ENCODE measurements at regions not wholly inside any gene's neighbourhood (a gene's known extent, or its start where the extent isn't known, plus 50 kb on each side); places are given as distances from the start of the nearest gene placed in this dataset.

DNA sequence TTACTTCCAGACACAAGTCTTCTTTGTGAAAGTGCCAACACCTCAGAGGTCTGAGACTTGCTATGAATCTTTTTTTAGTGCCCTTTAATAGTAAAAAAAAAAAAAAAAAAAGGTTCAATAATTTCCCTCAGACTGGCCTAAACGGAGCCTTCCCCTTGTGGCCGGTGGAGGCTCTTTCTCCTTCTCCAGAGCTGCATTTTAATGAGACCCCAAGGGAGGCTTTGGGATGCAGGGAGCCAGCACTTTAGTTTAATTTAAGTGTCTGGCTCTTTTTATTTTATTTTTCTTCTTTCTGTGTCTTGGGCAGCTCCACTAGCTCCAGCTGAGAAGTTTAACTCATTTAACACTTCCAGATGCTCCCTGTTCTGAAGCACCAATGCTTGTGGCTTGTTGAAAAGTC, 67.8 kb upstream of the MAPK4 start:
- DNase-seq = no peak

DNA sequence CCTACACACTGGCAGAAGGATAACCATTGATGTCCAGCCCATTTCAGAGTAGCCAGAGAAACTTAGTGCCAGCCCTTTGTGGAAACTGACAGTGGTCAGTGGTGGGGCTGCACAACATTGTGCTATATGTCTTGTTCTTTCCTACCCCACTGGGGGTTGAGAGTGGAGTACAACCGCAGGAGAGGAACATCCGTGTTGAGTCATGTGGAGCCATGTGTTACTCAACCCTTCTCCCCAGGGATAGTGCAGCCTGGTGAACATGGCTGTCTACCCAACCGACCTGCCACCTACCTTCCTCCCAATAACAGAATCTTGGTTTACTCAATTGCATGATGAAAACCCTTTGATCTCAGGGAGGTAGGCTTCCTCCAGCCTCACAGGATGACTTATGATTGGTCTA, 65.3 kb upstream of the MAPK4 start:
- no peak for DNase-seq

DNA sequence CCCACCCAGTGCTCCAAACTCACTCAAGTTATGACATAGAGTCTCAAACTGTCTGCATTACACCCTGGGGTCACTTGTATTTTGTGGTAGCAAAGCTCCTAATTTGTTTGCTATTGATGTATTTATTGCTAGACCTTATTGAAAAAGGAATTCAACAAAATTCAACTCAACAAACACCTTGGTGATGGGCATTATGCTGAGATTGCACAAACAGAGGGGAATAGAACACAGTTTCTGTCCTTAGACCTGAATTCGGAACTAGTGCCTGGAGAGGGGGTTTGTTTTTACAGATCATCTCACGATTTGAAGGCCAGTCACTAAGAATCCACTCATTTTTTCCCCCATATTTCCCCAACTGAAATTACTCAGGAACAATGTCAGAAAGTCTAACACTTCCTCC, 53.5 kb upstream of the MAPK4 start:
- no peak for DNase-seq

DNA sequence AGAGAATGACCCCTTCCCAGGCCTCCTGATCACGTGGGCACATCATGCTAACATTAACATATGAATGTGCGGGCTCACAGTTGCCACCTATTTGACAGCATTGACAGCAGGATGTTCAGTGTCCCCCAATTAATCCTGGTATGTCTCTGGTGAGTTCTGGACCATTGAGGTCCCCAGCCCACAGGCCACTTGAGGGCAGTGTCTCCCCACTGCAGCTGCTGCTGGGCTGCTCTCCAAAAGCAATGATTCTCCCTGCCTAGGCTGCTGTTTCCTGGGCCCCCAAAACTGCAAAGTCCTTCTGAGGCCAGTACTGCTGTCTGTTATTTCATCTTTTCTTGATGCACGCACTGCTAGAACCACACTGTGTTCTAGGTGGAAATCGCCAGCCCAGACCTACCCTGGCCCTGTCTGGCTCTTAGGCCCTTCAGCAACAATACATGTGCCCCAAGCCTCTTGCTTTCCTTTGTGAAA, 52.7 kb upstream of the MAPK4 start:
- peak; percentile 79 for DNase-seq

DNA sequence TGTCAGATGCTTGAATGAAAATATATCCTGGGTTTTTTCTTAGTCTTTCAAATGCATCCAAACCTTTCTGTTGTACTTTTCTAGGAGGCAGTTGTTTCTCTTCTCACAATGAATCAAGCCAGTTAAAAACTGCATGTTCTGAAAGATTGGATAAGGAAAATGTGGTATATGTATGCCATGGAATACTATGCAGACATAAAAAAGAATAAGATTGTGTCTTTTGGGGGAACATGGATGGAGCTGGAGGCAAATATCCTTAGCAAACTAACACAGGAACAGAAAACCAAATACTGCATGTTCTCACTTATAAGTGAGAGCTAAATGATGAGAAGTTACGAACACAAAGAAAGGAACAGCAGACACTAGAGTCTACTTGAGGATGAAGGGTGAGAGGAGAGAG, 51.7 kb upstream of the MAPK4 start:
- no peak for DNase-seq

DNA sequence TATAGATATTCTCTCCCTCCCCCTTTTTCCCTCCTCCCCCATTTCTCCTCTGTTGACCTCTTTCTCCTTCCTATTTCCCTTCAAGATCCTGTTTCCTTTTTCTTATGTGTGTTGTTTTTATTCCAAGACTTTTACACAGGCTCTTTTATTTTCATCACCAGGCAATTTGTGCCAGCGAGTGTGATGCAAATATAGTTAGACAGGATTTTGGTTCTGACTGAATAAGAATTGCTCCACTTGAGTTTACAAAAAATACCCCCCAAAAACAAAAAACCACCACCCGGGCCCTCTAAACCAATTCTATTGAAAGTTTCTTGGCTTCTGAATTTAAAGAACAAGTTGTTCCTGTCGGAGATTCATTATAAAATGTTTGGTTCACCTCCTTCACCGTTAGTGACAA, 50.9 kb upstream of the MAPK4 start:
- DNase-seq = no peak

All from NCI-H1105 treated with DMSO at 0.1 percent for 48 hours (cell line).